H9 (cell line): ENCODE measurements at regions not wholly inside any gene's neighbourhood (a gene's known extent, or its start where the extent isn't known, plus 50 kb on each side); places are given as distances from the start of the nearest gene placed in this dataset.

Source experiments
- DNase-seq: peaks from one replicate; pipeline ENCODE4 v3.0.0-alpha.2; 2017
- H2AFZ ChIP-seq: one replicate; pipeline ENCODE4 v1.6.1; 2013; ENCODE audit warnings: mild to moderate bottlenecking, low read length, control low read depth, moderate library complexity
- H2AK5ac ChIP-seq: 2 replicates; pipeline ENCODE4 v1.6.1; 2013; ENCODE audit warnings: low read length, control low read depth, mixed read lengths; ENCODE audit not compliant: insufficient read length
- H2BK120ac ChIP-seq: one replicate; pipeline ENCODE4 v1.6.1; 2013; ENCODE audit warnings: low read depth, mild to moderate bottlenecking, low read length, control low read depth, inconsistent platforms; ENCODE audit not compliant: poor library complexity, severe bottlenecking
- H2BK12ac ChIP-seq: 2 replicates; pipeline ENCODE4 v1.6.1; 2013; ENCODE audit warnings: low read length, control low read depth, mixed read lengths, low read depth; ENCODE audit not compliant: insufficient read length
- H2BK15ac ChIP-seq: 2 replicates; pipeline ENCODE4 v1.6.1; 2013; ENCODE audit warnings: low read depth, low read length, control low read depth
- H2BK20ac ChIP-seq: one replicate; pipeline ENCODE4 v1.6.1; 2013; ENCODE audit warnings: low read depth, mild to moderate bottlenecking, low read length, control low read depth, inconsistent platforms; ENCODE audit not compliant: poor library complexity, severe bottlenecking
- H2BK5ac ChIP-seq: 2 replicates; pipeline ENCODE4 v1.6.1; 2013; ENCODE audit warnings: low read length, control low read depth, mixed read lengths; ENCODE audit not compliant: insufficient read length
- H3K14ac ChIP-seq: 2 replicates; pipeline ENCODE4 v1.6.1; 2013; ENCODE audit warnings: low read length, control low read depth; ENCODE audit not compliant: insufficient read depth
- H3K18ac ChIP-seq: 2 replicates; pipeline ENCODE4 v1.6.1; 2013; ENCODE audit warnings: low read depth, mild to moderate bottlenecking, mixed read lengths, low read length, control low read depth; ENCODE audit not compliant: insufficient read length
- H3K23ac ChIP-seq: 2 replicates; pipeline ENCODE4 v1.6.1; 2013; ENCODE audit warnings: low read length, control low read depth, mixed read lengths, low read depth; ENCODE audit not compliant: insufficient read length
- H3K23me2 ChIP-seq: 2 replicates; pipeline ENCODE4 v1.6.1; 2013; ENCODE audit warnings: low read depth, mild to moderate bottlenecking, mixed read lengths, low read length, control low read depth; ENCODE audit not compliant: insufficient read length, poor library complexity, severe bottlenecking
- H3K27ac ChIP-seq: 2 replicates; pipeline ENCODE4 v1.5.1; 2013; ENCODE audit warnings: low read length, control low read depth, mixed read lengths, low read depth; ENCODE audit not compliant: insufficient read length
- H3K27me3 ChIP-seq: 2 replicates; pipeline ENCODE4 v1.6.1; 2013; ENCODE audit warnings: low read length, control low read depth, inconsistent platforms; ENCODE audit not compliant: insufficient read depth
- H3K4ac ChIP-seq: 2 replicates; pipeline ENCODE4 v1.6.1; 2013; ENCODE audit warnings: low read depth, mild to moderate bottlenecking, control low read depth, inconsistent platforms, low read length, moderate library complexity
- H3K4me1 ChIP-seq: 2 replicates; pipeline ENCODE4 v1.6.1; 2013; ENCODE audit warnings: low read length, control low read depth, inconsistent platforms; ENCODE audit not compliant: insufficient read depth
- H3K4me2 ChIP-seq: 2 replicates; pipeline ENCODE4 v1.6.1; 2013; ENCODE audit warnings: low read length, control low read depth, mixed read lengths; ENCODE audit not compliant: insufficient read length, insufficient read depth
- H3K56ac ChIP-seq: 2 replicates; pipeline ENCODE4 v1.6.1; 2013; ENCODE audit warnings: low read depth, mild to moderate bottlenecking, mixed read lengths, low read length, control low read depth; ENCODE audit not compliant: insufficient read length
- H3K79me1 ChIP-seq: 2 replicates; pipeline ENCODE4 v1.6.1; 2013; ENCODE audit warnings: low read depth, mild to moderate bottlenecking, moderate library complexity, low read length, control low read depth, inconsistent platforms; ENCODE audit not compliant: insufficient read depth, poor library complexity, severe bottlenecking
- H3K79me2 ChIP-seq: 2 replicates; pipeline ENCODE4 v1.6.1; 2013; ENCODE audit warnings: low read length, control low read depth, inconsistent platforms; ENCODE audit not compliant: insufficient read depth
- H3K9ac ChIP-seq: 2 replicates; pipeline ENCODE4 v1.6.1; 2013; ENCODE audit warnings: low read length, control low read depth, mixed read lengths; ENCODE audit not compliant: insufficient read length; ENCODE audit errors: extremely low read depth
- H3K9me3 ChIP-seq: one replicate; pipeline ENCODE4 v1.6.1; 2013; ENCODE audit warnings: low read depth, low read length, inconsistent platforms; ENCODE audit not compliant: control insufficient read depth
- H3T11ph ChIP-seq: one replicate; pipeline ENCODE4 v1.6.1; 2013; ENCODE audit warnings: mild to moderate bottlenecking, low read length, control low read depth, inconsistent platforms
- H4K20me1 ChIP-seq: one replicate; pipeline ENCODE4 v1.6.1; 2013; ENCODE audit not compliant: control insufficient read depth, insufficient read length, insufficient read depth
- H4K5ac ChIP-seq: 2 replicates; pipeline ENCODE4 v1.6.1; 2013; ENCODE audit warnings: low read depth, mild to moderate bottlenecking, mixed read lengths, low read length, control low read depth; ENCODE audit not compliant: insufficient read length
- H4K8ac ChIP-seq: replicated peaks from 2 replicates; pipeline ENCODE4 v1.6.1; 2013; ENCODE audit warnings: low read length, control low read depth, mixed read lengths, low read depth; ENCODE audit not compliant: insufficient read length
- H4K91ac ChIP-seq: 2 replicates; pipeline ENCODE4 v1.6.1; 2013; ENCODE audit warnings: low read depth, mild to moderate bottlenecking, moderate library complexity, mixed read lengths, low read length, control low read depth; ENCODE audit not compliant: insufficient read length
- H3K27ac Mint-ChIP-seq, 3 experiments: 2 replicates in 2 of 3; 3 replicates in 1 of 3; pipeline ENCODE4 v1.8.0; 2020 to 2021; ENCODE audit warnings: mixed read lengths in 3 of 3, mild to moderate bottlenecking in 1 of 3, moderate library complexity in 1 of 3
- H3K27me3 Mint-ChIP-seq: 2 replicates; pipeline ENCODE4 v1.8.0; 2021; ENCODE audit warnings: low read depth, mild to moderate bottlenecking, moderate library complexity, mixed read lengths
- H3K36me3 Mint-ChIP-seq, 3 experiments: 2 replicates in 2 of 3; 3 replicates in 1 of 3; pipeline ENCODE4 v1.8.0; 2020 to 2021; ENCODE audit warnings: low read depth in 3 of 3, mixed read lengths in 3 of 3; ENCODE audit not compliant: insufficient read depth in 1 of 3
- H3K4me1 Mint-ChIP-seq, 2 experiments: 2 replicates each; pipeline ENCODE4 v1.8.0; 2020; ENCODE audit warnings: mixed read lengths in 2 of 2
- H3K4me3 Mint-ChIP-seq, 2 experiments: 2 replicates in 1 of 2; 3 replicates in 1 of 2; pipeline ENCODE4 v1.8.0; 2020 to 2021; ENCODE audit warnings: mild to moderate bottlenecking in 2 of 2, mixed read lengths in 2 of 2, moderate library complexity in 1 of 2
- H3K9me3 Mint-ChIP-seq, 2 experiments: 2 replicates in 1 of 2; 3 replicates in 1 of 2; pipeline ENCODE4 v1.8.0; 2020; ENCODE audit warnings: mild to moderate bottlenecking in 2 of 2, mixed read lengths in 2 of 2, moderate library complexity in 1 of 2
- CTCF ChIP-seq: fragments of 200-600 bp; sonication (generic); conservative IDR thresholded peaks from 3 replicates; pipeline ENCODE4 v1.8.0; 2021; ENCODE audit warnings: antibody characterized with exemption, mild to moderate bottlenecking
- WGBS: extraction: QIAGEN DNeasy Blood & Tissue Kit; methylation state at CpG from one replicate; pipeline ENCODE4 v1.1.7; 2013; ENCODE audit warnings: missing lambda C conversion rate, low lambda C conversion rate, mixed read lengths; ENCODE audit not compliant: insufficient read length; ENCODE audit errors: extremely low coverage; 5-methylcytosine and 5-hydroxymethylcytosine counted together

- Histone ChIP-seq H2BK20ac (no peak overlapping the region), H4K8ac (no peak overlapping the region), H3K27me3 (peaks cover 5% of the 10 kb centered on the region; the same call in 1 of the 2 replicates), H2BK12ac (no peak overlapping the region), H2AK5ac (no peak overlapping the region), H3K23ac (no peak overlapping the region), H3K14ac (no peak overlapping the region), H2BK5ac (no peak overlapping the region), H3K79me1 (no peaks in the 10 kb centered on the region), H3K9me3 (no peaks in the 10 kb centered on the region), H3K18ac (no peak overlapping the region), H3K56ac (no peak overlapping the region), H3K4me2 (peak overlapping the region; percentile 29), H3K23me2 (no peaks in the 10 kb centered on the region), H2BK15ac (no peak overlapping the region), H4K91ac (no peak overlapping the region), H3K4ac (no peak overlapping the region), H2BK120ac (no peak overlapping the region), H3K27ac (peak overlapping the region; percentile 49), H4K5ac (no peak overlapping the region), H3K4me1 (peaks cover 10% of the 10 kb centered on the region), H3T11ph (no peak overlapping the region), H3K79me2 (no peaks in the 10 kb centered on the region), H4K20me1 (no peaks in the 10 kb centered on the region), H3K9ac (no peak overlapping the region), H2AFZ (no peak overlapping the region)
- WGBS, result no CpG with 5 or more reads among the region's 4 CpGs
- H3K4me1 Mint-ChIP-seq, result peaks cover 35 to 38% of the 10 kb centered on the region in 2 experiments
- DNase-seq, result peak; percentile 85
- no peaks in the 10 kb centered on the region; a peak in 1 of 7 replicates for H3K36me3 Mint-ChIP-seq
- TF ChIP-seq CTCF, result peak; percentile 47; the same call in 2 of the 3 replicates
- H3K27ac Mint-ChIP-seq, result peak overlapping the region in 2 of 3 experiments; percentile 53 to 74; a peak in 2 of 7 replicates
- no peaks in the 10 kb centered on the region; the same call in 1 of the 2 replicates for H3K27me3 Mint-ChIP-seq
- H3K4me3 Mint-ChIP-seq, result peak overlapping the region in 1 of 2 experiments; percentile 35; a peak in 2 of 5 replicates
- no peaks in the 10 kb centered on the region for H3K9me3 Mint-ChIP-seq
These were observed 142.3 kb upstream of the ARHGAP5 start for GRCh38 chr14:31934767-31935266.
